Skin epidermis (tissue), 12 donors: ENCODE measurements at regions not wholly inside any gene's neighbourhood (a gene's known extent, or its start where the extent isn't known, plus 50 kb on each side); places are given as distances from the start of the nearest gene placed in this dataset.
A peak's percentile ranks its signal among the peaks of the same experiment; 100 is the strongest.

Experiments
- H3K27ac ChIP-seq, 21 experiments: fragments of 200-600 bp; sonication (generic) in 11 of 21; one replicate each; pipeline ENCODE4 v1.5.0; 2020; ENCODE audit warnings: mild to moderate bottlenecking in 3 of 21, inconsistent platforms in 2 of 21, moderate library complexity in 2 of 21
- H3K4me3 ChIP-seq, 7 experiments: fragments of 200-600 bp; sonication (generic) in 2 of 7; one replicate each; pipeline ENCODE4 v1.5.0; 2020; ENCODE audit warnings: inconsistent platforms in 2 of 7, mild to moderate bottlenecking in 2 of 7, moderate library complexity in 1 of 7

GRCh38 chr5:175082866-175083590 lies 358.6 kb downstream of the MSX2 start:
- no peak overlapping the region for H3K27ac ChIP-seq
- H3K4me3 ChIP-seq, result no peak overlapping the region

- no peak overlapping the region for H3K4me3 ChIP-seq
- H3K27ac ChIP-seq, result no peak overlapping the region
Measured at GRCh38 chr5:175082346-175082745, 358.0 kb downstream of the MSX2 start.

GRCh38 chr5:175079707-175080106 lies 355.3 kb downstream of the MSX2 start:
- Histone ChIP-seq H3K4me3 (no peak overlapping the region), H3K27ac (no peak overlapping the region)

GRCh38 chr5:175070283-175070682 lies 345.9 kb downstream of the MSX2 start:
- Histone ChIP-seq H3K4me3 (no peak overlapping the region), H3K27ac (no peak overlapping the region)

- H3K27ac ChIP-seq, result peak overlapping the region in 1 of 21 experiments; percentile 10
Measured at GRCh38 chr5:175060257-175060656, 335.9 kb downstream of the MSX2 start.

GRCh38 chr5:175059687-175060211 lies 335.4 kb downstream of the MSX2 start:
- peak overlapping the region in 2 of 7 experiments; percentile 9 to 18 for H3K4me3 ChIP-seq

More at GRCh38 chr5:175060257-175060656, 335.9 kb downstream of the MSX2 start:
- H3K4me3 ChIP-seq, result peak overlapping the region in 2 of 7 experiments; percentile 9 to 18

GRCh38 chr5:175056831-175057230 lies 332.4 kb downstream of the MSX2 start:
- H3K27ac ChIP-seq, result no peak overlapping the region
- no peak overlapping the region for H3K4me3 ChIP-seq

More at GRCh38 chr5:175059687-175060211, 335.4 kb downstream of the MSX2 start:
- H3K27ac ChIP-seq, result peak overlapping the region in 1 of 21 experiments; percentile 10

- H3K4me3 ChIP-seq, result no peak overlapping the region
- H3K27ac ChIP-seq, result no peak overlapping the region
Measured at GRCh38 chr5:175054243-175054642, 329.9 kb downstream of the MSX2 start.

GRCh38 chr5:175052351-175052750 lies 328.0 kb downstream of the MSX2 start:
- H3K27ac ChIP-seq, result no peak overlapping the region
- no peak overlapping the region for H3K4me3 ChIP-seq

- Histone ChIP-seq H3K27ac (no peak overlapping the region), H3K4me3 (no peak overlapping the region)
Measured at GRCh38 chr5:175047048-175047447, 322.7 kb downstream of the MSX2 start.

GRCh38 chr5:175045820-175046219 lies 321.4 kb downstream of the MSX2 start:
- Histone ChIP-seq H3K4me3 (no peak overlapping the region), H3K27ac (no peak overlapping the region)

GRCh38 chr5:175037820-175038219 lies 313.4 kb downstream of the MSX2 start:
- H3K4me3 ChIP-seq, result no peak overlapping the region
- no peak overlapping the region for H3K27ac ChIP-seq

GRCh38 chr5:175035882-175036533 lies 311.6 kb downstream of the MSX2 start:
- H3K4me3 ChIP-seq, result no peak overlapping the region

GRCh38 chr5:175034924-175035323 lies 310.5 kb downstream of the MSX2 start:
- Histone ChIP-seq H3K4me3 (no peak overlapping the region), H3K27ac (no peak overlapping the region)

More at GRCh38 chr5:175035882-175036533, 311.6 kb downstream of the MSX2 start:
- H3K27ac ChIP-seq, result no peak overlapping the region

GRCh38 chr5:175032741-175033151 lies 308.4 kb downstream of the MSX2 start:
- H3K27ac ChIP-seq, result no peak overlapping the region
- H3K4me3 ChIP-seq, result no peak overlapping the region

- H3K27ac ChIP-seq, result no peak overlapping the region
Measured at GRCh38 chr5:175032013-175032412, 307.6 kb downstream of the MSX2 start.

GRCh38 chr5:175027390-175027789 lies 303.0 kb downstream of the MSX2 start:
- H3K4me3 ChIP-seq, result no peak overlapping the region
- H3K27ac ChIP-seq, result no peak overlapping the region

More at GRCh38 chr5:175032013-175032412, 307.6 kb downstream of the MSX2 start:
- no peak overlapping the region for H3K4me3 ChIP-seq

GRCh38 chr5:175025077-175025476 lies 300.7 kb downstream of the MSX2 start:
- Histone ChIP-seq H3K27ac (no peak overlapping the region), H3K4me3 (no peak overlapping the region)

GRCh38 chr5:175021841-175022625 lies 297.7 kb downstream of the MSX2 start:
- Histone ChIP-seq H3K4me3 (no peak overlapping the region), H3K27ac (no peak overlapping the region)

GRCh38 chr5:175021321-175021720 lies 296.9 kb downstream of the MSX2 start:
- no peak overlapping the region for H3K27ac ChIP-seq
- H3K4me3 ChIP-seq, result no peak overlapping the region
